SK-N-SH (cell line): ENCODE measurements at regions not wholly inside any gene's neighbourhood (a gene's known extent, or its start where the extent isn't known, plus 50 kb on each side); places are given as distances from the start of the nearest gene placed in this dataset.
"Not testable (repeated sequence)": the region's sequence is repeated elsewhere in the genome, so short reads cannot be mapped to it uniquely, and the experiment has no call there.

Source experiments
- CTCF ChIA-PET: fragments of 300-600, 350-600 bp; formaldehyde crosslinking; extraction: SDS; loops from one replicate; lab custom pipeline; 2021; lab: Yijun Ruan, JAX
- POLR2A ChIA-PET: fragments of 350-600 bp; sonication (Branson Sonifier 250); formaldehyde crosslinking; extraction: SDS; loops from one replicate; lab custom pipeline; 2020; ENCODE audit warnings: antibody characterized with exemption, inconsistent platforms; lab: Yijun Ruan, JAX
- DNase-seq: peaks from one replicate; pipeline ENCODE4 v3.0.0; 2012
- H2AFZ ChIP-seq: fragments of 200-600 bp; sonication (generic); 2 replicates; pipeline ENCODE4 v1.8.1; 2016; ENCODE audit warnings: antibody characterized with exemption, mild to moderate bottlenecking, low read depth
- H3F3A ChIP-seq: fragments of 200-600 bp; sonication (generic); replicated peaks from 2 replicates; pipeline ENCODE3; 2016; ENCODE audit warnings: antibody characterized with exemption, mild to moderate bottlenecking; ENCODE audit not compliant: insufficient read depth
- H3K27ac ChIP-seq, 2 experiments: fragments of 200-500 bp in 1 of 2; fragments of 200-600 bp in 1 of 2; sonication (Bioruptor generic) in 1 of 2; sonication (generic), shearing (Covaris generic) in 1 of 2; 2 replicates each; pipeline versions ENCODE4 v1.5.1 to v1.6.1; 2014 to 2016; ENCODE audit warnings: low read depth in 2 of 2, inconsistent platforms in 1 of 2, low read length in 1 of 2, mild to moderate bottlenecking in 1 of 2, mixed read lengths in 1 of 2
- H3K27me3 ChIP-seq: fragments of 200-600 bp; sonication (generic), shearing (Covaris generic); 2 replicates; pipeline ENCODE4 v1.6.1; 2016; ENCODE audit warnings: mixed run types; ENCODE audit not compliant: insufficient read depth
- H3K36me3 ChIP-seq, 2 experiments: fragments of 200-500 bp in 1 of 2; fragments of 200-600 bp in 1 of 2; sonication (Bioruptor generic) in 1 of 2; sonication (generic) in 1 of 2; replicated peaks in 1 of 2; 2 replicates each; pipeline versions ENCODE3 to v1.5.1; 2014 to 2016; ENCODE audit warnings: low read length in 1 of 2, mild to moderate bottlenecking in 1 of 2; ENCODE audit not compliant: insufficient read depth in 2 of 2, control insufficient read depth in 1 of 2
- H3K4me1 ChIP-seq, 2 experiments: fragments of 200-500 bp in 1 of 2; fragments of 200-600 bp in 1 of 2; sonication (Bioruptor generic) in 1 of 2; sonication (generic), shearing (Covaris generic) in 1 of 2; 2 replicates each; pipeline versions ENCODE4 v1.5.1 to v1.6.1; 2014 to 2016; ENCODE audit warnings: low read depth in 1 of 2, low read length in 1 of 2, mixed run types in 1 of 2; ENCODE audit not compliant: insufficient read depth in 2 of 2, control insufficient read depth in 1 of 2
- H3K4me2 ChIP-seq: fragments of 200-600 bp; sonication (generic), shearing (Covaris generic); 2 replicates; pipeline ENCODE4 v1.6.1; 2017; ENCODE audit warnings: mixed run types
- H3K4me3 ChIP-seq, 2 experiments: fragments of 200-500 bp in 1 of 2; fragments of 200-600 bp in 1 of 2; sonication (Bioruptor generic) in 1 of 2; sonication (generic), shearing (Covaris generic) in 1 of 2; 2 replicates each; pipeline versions ENCODE4 v1.5.1 to v1.8.1; 2014 to 2016; ENCODE audit warnings: low read depth in 2 of 2, inconsistent platforms in 1 of 2, low read length in 1 of 2, mild to moderate bottlenecking in 1 of 2, mixed read lengths in 1 of 2, moderate library complexity in 1 of 2
- H3K79me2 ChIP-seq: fragments of 200-600 bp; sonication (generic); 2 replicates; pipeline ENCODE4 v1.8.1; 2017; ENCODE audit warnings: mild to moderate bottlenecking; ENCODE audit not compliant: insufficient read depth
- H3K9ac ChIP-seq: fragments of 200-600 bp; sonication (generic); 2 replicates; pipeline ENCODE4 v1.6.1; 2017; ENCODE audit warnings: mixed run types
- H3K9me2 ChIP-seq: fragments of 200-600 bp; sonication (generic); 2 replicates; pipeline ENCODE4 v1.6.1; 2017; ENCODE audit warnings: mixed run types
- H3K9me3 ChIP-seq: fragments of 200-600 bp; sonication (generic); 2 replicates; pipeline ENCODE4 v1.6.1; 2017; ENCODE audit warnings: mixed run types, mild to moderate bottlenecking, moderate library complexity
- H4K20me1 ChIP-seq: fragments of 200-600 bp; sonication (generic); 2 replicates; pipeline ENCODE4 v1.6.1; 2017; ENCODE audit warnings: mild to moderate bottlenecking, mixed run types; ENCODE audit not compliant: insufficient read depth
- CHD2 ChIP-seq: fragments of 150-350 bp; IDR thresholded peaks from 2 replicates; pipeline ENCODE4 v1.6.1; 2018; ENCODE audit warnings: low read length; ENCODE audit not compliant: partially characterized antibody
- EP300 ChIP-seq, 2 experiments: IDR thresholded peaks; 2 replicates each; pipeline versions ENCODE4 v1.4.0 to v1.6.1; 2012; ENCODE audit warnings: borderline replicate concordance in 1 of 2, low read depth in 1 of 2, low read length in 1 of 2
- FOSL2 ChIP-seq: IDR thresholded peaks from 2 replicates; pipeline ENCODE4 v1.4.0; 2012; ENCODE audit warnings: low read depth, mild to moderate bottlenecking, moderate library complexity, borderline replicate concordance
- FOXJ3 ChIP-seq: sonication (generic); formaldehyde crosslinking; IDR thresholded peaks from 2 replicates; pipeline ENCODE4 v1.5.1; 2020; ENCODE audit warnings: mild to moderate bottlenecking, missing genetic modification reagents
- GABPA ChIP-seq: IDR thresholded peaks from 2 replicates; pipeline ENCODE4 v1.4.0; 2012; ENCODE audit warnings: low read depth, mild to moderate bottlenecking
- GATA2 ChIP-seq: sonication (generic); formaldehyde crosslinking; IDR thresholded peaks from 2 replicates; pipeline ENCODE4 v1.5.0; 2020; ENCODE audit warnings: mild to moderate bottlenecking, missing genetic modification reagents
- MEF2A ChIP-seq: IDR thresholded peaks from 2 replicates; pipeline ENCODE4 v1.4.0; 2012; ENCODE audit warnings: low read depth, borderline replicate concordance
- NRF1 ChIP-seq: IDR thresholded peaks from 2 replicates; pipeline ENCODE4 v1.6.1; 2012; ENCODE audit warnings: low read depth, mild to moderate bottlenecking, low read length
- RAD21 ChIP-seq: IDR thresholded peaks from 2 replicates; pipeline ENCODE4 v1.6.1; 2012; ENCODE audit warnings: mild to moderate bottlenecking, low read length
- REST ChIP-seq: IDR thresholded peaks from 2 replicates; pipeline ENCODE4 v1.6.1; 2012; ENCODE audit warnings: mild to moderate bottlenecking, low read depth, low read length, moderate library complexity
- RFX5 ChIP-seq: IDR thresholded peaks from 2 replicates; pipeline ENCODE4 v1.6.1; 2012; ENCODE audit warnings: mild to moderate bottlenecking, improper control_type of control experiment, low read length
- SIN3A ChIP-seq: IDR thresholded peaks from 2 replicates; pipeline ENCODE4 v1.6.1; 2012; ENCODE audit warnings: low read depth, mild to moderate bottlenecking, low read length, moderate library complexity, borderline replicate concordance
- TEAD4 ChIP-seq: IDR thresholded peaks from 2 replicates; pipeline ENCODE4 v1.4.0; 2012; ENCODE audit warnings: mild to moderate bottlenecking, borderline replicate concordance; ENCODE audit not compliant: insufficient read depth
- YY1 ChIP-seq: IDR thresholded peaks from 2 replicates; pipeline ENCODE4 v1.4.0; 2012; ENCODE audit warnings: low read depth, mild to moderate bottlenecking
- WGBS: methylation state at CpG from one replicate; pipeline ENCODE4 v1.1.6; 2017; ENCODE audit warnings: low lambda C conversion rate; 5-methylcytosine and 5-hydroxymethylcytosine counted together
- TF ChIP-seq, protein P1 (sequence below): fragments of 200-600 bp; sonication (generic); IDR thresholded peaks from 2 replicates; pipeline ENCODE4 v1.6.1; 2017; ENCODE audit warnings: antibody characterized with exemption, mild to moderate bottlenecking, moderate library complexity
- TF ChIP-seq, protein P2 (sequence below): IDR thresholded peaks from 2 replicates; pipeline ENCODE4 v1.4.0; 2012; ENCODE audit warnings: low read depth, borderline replicate concordance

DNA sequence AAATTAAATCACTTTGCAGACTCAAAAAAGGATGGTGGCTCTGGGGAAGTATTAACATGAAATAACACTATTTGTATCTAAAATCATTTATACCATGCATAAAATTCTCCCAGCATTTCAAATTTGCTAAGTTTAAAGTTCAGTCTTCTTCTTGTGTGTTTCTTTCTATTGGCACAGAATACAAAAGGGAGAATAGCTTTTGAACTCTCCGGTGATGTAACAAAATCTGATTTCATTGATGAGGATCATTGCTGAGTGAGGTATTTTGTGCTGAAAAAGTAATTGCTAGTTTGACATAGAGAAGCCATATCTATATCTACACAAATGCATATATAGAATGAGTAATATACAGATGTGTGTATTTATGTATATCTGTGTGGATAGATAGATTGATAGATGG, 174.8 kb downstream of the LACC1 start:
- Histone ChIP-seq H3F3A (no peaks in the 10 kb centered on the region), H3K9ac (no peak overlapping the region), H3K9me3 (no peaks in the 10 kb centered on the region), H4K20me1 (no peaks in the 10 kb centered on the region), H3K4me3 (no peak overlapping the region), H3K27ac (no peak overlapping the region), H2AFZ (no peak overlapping the region), H3K9me2 (no peaks in the 10 kb centered on the region), H3K4me1 (peaks cover 0 to 6% of the 10 kb centered on the region in 2 experiments; a peak in 3 of 4 replicates), H3K79me2 (no peaks in the 10 kb centered on the region), H3K4me2 (no peak overlapping the region), H3K27me3 (no peaks in the 10 kb centered on the region), H3K36me3 (no peaks in the 10 kb centered on the region)
- ChIA-PET POLR2A (no interaction called here), CTCF (no interaction called here)
- no peak for DNase-seq
- 92% methylated on average over 1 of the region's 1 CpG for WGBS
- no peak for TF ChIP-seq RAD21
- TF ChIP-seq YY1: no peak
- no peak for TF ChIP-seq TEAD4

DNA sequence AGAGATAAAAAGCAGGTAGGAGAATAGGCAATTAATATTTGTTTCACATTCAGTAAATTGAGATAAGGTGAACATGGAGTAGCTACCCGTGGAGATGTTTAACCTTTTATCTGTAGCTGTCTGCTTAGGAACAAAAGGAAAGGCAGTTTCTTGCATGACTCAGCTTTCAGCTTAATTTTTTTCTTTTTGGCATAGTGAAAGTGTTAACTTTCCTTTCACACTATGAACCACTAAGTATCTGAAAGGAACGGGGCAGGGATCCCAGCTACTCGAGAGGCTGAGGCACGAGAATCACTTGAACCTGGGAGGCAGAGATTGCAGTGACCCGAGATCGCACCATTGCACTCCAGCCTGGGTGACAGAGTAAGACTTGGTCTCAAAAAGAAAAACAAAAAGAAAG, 176.0 kb downstream of the LACC1 start:
- DNase-seq, H3K27me3 ChIP-seq, H3K9me3 ChIP-seq, H3K4me3 ChIP-seq, POLR2A ChIA-PET, H3K4me1 ChIP-seq, H3F3A ChIP-seq, H3K9me2 ChIP-seq, H2AFZ ChIP-seq, H4K20me1 ChIP-seq, H3K79me2 ChIP-seq, CTCF ChIA-PET, H3K4me2 ChIP-seq, H3K9ac ChIP-seq, H3K27ac ChIP-seq, H3K36me3 ChIP-seq: not testable (repeated sequence)
- 83% methylated on average over 6 of the region's 6 CpGs for WGBS

DNA sequence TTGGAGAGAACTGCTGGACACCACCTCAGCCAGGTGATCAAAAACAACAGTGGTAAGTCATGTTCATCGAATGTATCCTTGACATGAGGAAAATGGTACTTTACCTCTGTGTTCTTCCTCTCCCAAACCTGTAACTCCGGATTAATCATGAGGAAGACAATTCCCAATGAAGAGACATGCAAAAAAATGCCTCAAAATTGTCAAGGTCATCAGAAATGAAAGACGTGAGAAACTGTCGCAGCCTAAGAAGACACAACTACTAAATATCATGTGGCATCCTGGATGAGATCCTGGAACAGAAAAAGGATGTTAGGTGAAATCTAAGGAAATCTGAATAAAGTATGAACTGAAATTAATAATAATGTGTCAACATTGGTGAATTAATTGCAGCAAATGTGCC, 178.4 kb downstream of the LACC1 start:
- Histone ChIP-seq H3K4me3 (no peak overlapping the region), H2AFZ (no peak overlapping the region), H3K27me3 (no peaks in the 10 kb centered on the region), H3K36me3 (no peaks in the 10 kb centered on the region), H3K9ac (no peak overlapping the region), H3K9me3 (no peaks in the 10 kb centered on the region), H3K79me2 (no peaks in the 10 kb centered on the region), H3K4me2 (no peak overlapping the region), H4K20me1 (no peaks in the 10 kb centered on the region), H3F3A (no peaks in the 10 kb centered on the region), H3K9me2 (no peaks in the 10 kb centered on the region), H3K4me1 (peaks cover 0 to 6% of the 10 kb centered on the region in 2 experiments; a peak in 3 of 4 replicates), H3K27ac (no peak overlapping the region)
- WGBS: 84% methylated on average over 4 of the region's 4 CpGs
- POLR2A ChIA-PET: no interaction called here
- CTCF ChIA-PET: interaction anchor here (0.9 to 1.9 kb wide), 2 partner anchors 150 to 379 kb away, joined by 3 to 5 read pairs; no protein-coding TSS in a partner anchor
- no peak for DNase-seq
- TF ChIP-seq, protein P1, sequence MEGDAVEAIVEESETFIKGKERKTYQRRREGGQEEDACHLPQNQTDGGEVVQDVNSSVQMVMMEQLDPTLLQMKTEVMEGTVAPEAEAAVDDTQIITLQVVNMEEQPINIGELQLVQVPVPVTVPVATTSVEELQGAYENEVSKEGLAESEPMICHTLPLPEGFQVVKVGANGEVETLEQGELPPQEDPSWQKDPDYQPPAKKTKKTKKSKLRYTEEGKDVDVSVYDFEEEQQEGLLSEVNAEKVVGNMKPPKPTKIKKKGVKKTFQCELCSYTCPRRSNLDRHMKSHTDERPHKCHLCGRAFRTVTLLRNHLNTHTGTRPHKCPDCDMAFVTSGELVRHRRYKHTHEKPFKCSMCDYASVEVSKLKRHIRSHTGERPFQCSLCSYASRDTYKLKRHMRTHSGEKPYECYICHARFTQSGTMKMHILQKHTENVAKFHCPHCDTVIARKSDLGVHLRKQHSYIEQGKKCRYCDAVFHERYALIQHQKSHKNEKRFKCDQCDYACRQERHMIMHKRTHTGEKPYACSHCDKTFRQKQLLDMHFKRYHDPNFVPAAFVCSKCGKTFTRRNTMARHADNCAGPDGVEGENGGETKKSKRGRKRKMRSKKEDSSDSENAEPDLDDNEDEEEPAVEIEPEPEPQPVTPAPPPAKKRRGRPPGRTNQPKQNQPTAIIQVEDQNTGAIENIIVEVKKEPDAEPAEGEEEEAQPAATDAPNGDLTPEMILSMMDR: no peak
- TF ChIP-seq, protein P2, sequence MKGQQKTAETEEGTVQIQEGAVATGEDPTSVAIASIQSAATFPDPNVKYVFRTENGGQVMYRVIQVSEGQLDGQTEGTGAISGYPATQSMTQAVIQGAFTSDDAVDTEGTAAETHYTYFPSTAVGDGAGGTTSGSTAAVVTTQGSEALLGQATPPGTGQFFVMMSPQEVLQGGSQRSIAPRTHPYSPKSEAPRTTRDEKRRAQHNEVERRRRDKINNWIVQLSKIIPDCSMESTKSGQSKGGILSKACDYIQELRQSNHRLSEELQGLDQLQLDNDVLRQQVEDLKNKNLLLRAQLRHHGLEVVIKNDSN: no peak
- TF ChIP-seq GABPA (no peak), MEF2A (no peak), FOXJ3 (CRISPR knock-in tag) (no peak), RFX5 (no peak), EP300 (IDR thresholded peaks at IDR 0.05; ENCODE audit: borderline replicate concordance in 1 of 2, low read depth in 1 of 2, low read length in 1 of 2) (no peak), FOSL2 (no peak), CHD2 (no peak), REST (no peak), SIN3A (no peak), NRF1 (no peak), GATA2 (CRISPR knock-in tag) (no peak)
